GM23338 (cell line): ENCODE measurements at regions not wholly inside any gene's neighbourhood (a gene's known extent, or its start where the extent isn't known, plus 50 kb on each side); places are given as distances from the start of the nearest gene placed in this dataset.
"Not testable (repeated sequence)": the region's sequence is repeated elsewhere in the genome, so short reads cannot be mapped to it uniquely, and the experiment has no call there.

Experiments
- ATAC-seq: fragments of 200-7000 bp; cut with Tn5 transposase; 3 replicates; pipeline ENCODE4 v1.9.1; 2020
- DNase-seq: peaks from one replicate; pipeline ENCODE4 v3.0.0-alpha.2; 2015; ENCODE audit warnings: low spot score
- H2AFZ ChIP-seq: fragments of 200-600 bp; sonication (generic); 2 replicates; pipeline ENCODE4 v1.8.0; 2016; ENCODE audit warnings: antibody characterized with exemption, mild to moderate bottlenecking, moderate library complexity
- H3F3A ChIP-seq: fragments of 200-600 bp; sonication (generic); replicated peaks from 2 replicates; pipeline ENCODE4 v1.8.0; 2017; ENCODE audit warnings: antibody characterized with exemption, mixed run types, low read depth
- H3K27ac ChIP-seq: fragments of 200-600 bp; sonication (generic); 2 replicates; pipeline ENCODE4 v1.6.1; 2016; ENCODE audit warnings: low read depth
- H3K27me3 ChIP-seq: fragments of 200-600 bp; sonication (generic); 2 replicates; pipeline ENCODE4 v1.8.0; 2016; ENCODE audit warnings: mild to moderate bottlenecking, mixed run types, moderate library complexity; ENCODE audit not compliant: insufficient read depth
- H3K36me3 ChIP-seq: fragments of 200-600 bp; sonication (generic); 2 replicates; pipeline ENCODE4 v1.8.0; 2016; ENCODE audit warnings: mild to moderate bottlenecking; ENCODE audit not compliant: insufficient read depth
- H3K4me1 ChIP-seq: fragments of 200-600 bp; sonication (generic); 2 replicates; pipeline ENCODE4 v1.8.0; 2016; ENCODE audit warnings: mild to moderate bottlenecking, moderate library complexity; ENCODE audit not compliant: insufficient read depth
- H3K4me2 ChIP-seq: fragments of 200-600 bp; sonication (generic); 2 replicates; pipeline ENCODE4 v1.7.1; 2017; ENCODE audit warnings: mixed run types
- H3K4me3 ChIP-seq: fragments of 200-600 bp; sonication (generic); 2 replicates; pipeline ENCODE4 v1.6.1; 2016; ENCODE audit warnings: mixed run types
- H3K79me2 ChIP-seq: fragments of 200-600 bp; sonication (generic); replicated peaks from 2 replicates; pipeline ENCODE4 v1.8.0; 2017; ENCODE audit warnings: mild to moderate bottlenecking; ENCODE audit not compliant: insufficient read depth
- H3K9me2 ChIP-seq: fragments of 200-600 bp; sonication (generic); 2 replicates; pipeline ENCODE4 v1.8.0; 2017; ENCODE audit not compliant: insufficient read depth
- H4K20me1 ChIP-seq: fragments of 200-600 bp; sonication (generic); replicated peaks from 2 replicates; pipeline ENCODE4 v1.8.0; 2017; ENCODE audit warnings: mild to moderate bottlenecking; ENCODE audit not compliant: insufficient read depth
- H3K27ac Mint-ChIP-seq: 2 replicates; pipeline ENCODE4 v1.8.0; 2020; ENCODE audit warnings: inconsistent platforms, mild to moderate bottlenecking, moderate library complexity, mixed read lengths
- H3K27me3 Mint-ChIP-seq: 3 replicates; pipeline ENCODE4 v1.8.0; 2022; ENCODE audit warnings: low read depth, mild to moderate bottlenecking, moderate library complexity, mixed read lengths, inconsistent platforms; ENCODE audit not compliant: insufficient read depth, poor library complexity
- H3K36me3 Mint-ChIP-seq: 3 replicates; pipeline ENCODE4 v1.8.0; 2021; ENCODE audit warnings: low read depth, mild to moderate bottlenecking, inconsistent platforms, moderate library complexity, mixed read lengths
- H3K4me1 Mint-ChIP-seq: 3 replicates; pipeline ENCODE4 v1.8.0; 2020; ENCODE audit warnings: mild to moderate bottlenecking, inconsistent platforms, mixed read lengths
- H3K4me3 Mint-ChIP-seq: 3 replicates; pipeline ENCODE4 v1.8.0; 2021; ENCODE audit warnings: moderate library complexity, mild to moderate bottlenecking, inconsistent platforms, mixed read lengths
- H3K9me3 Mint-ChIP-seq: 3 replicates; pipeline ENCODE4 v1.8.0; 2020; ENCODE audit warnings: moderate library complexity, mild to moderate bottlenecking, inconsistent platforms, mixed read lengths
- CREB1 ChIP-seq: fragments of 250-450 bp; sonication (Bioruptor Pico); IDR thresholded peaks from 2 replicates; pipeline ENCODE4 v1.5.0; 2020; ENCODE audit warnings: low read depth, mild to moderate bottlenecking, moderate library complexity
- POLR2AphosphoS5 ChIP-seq: IDR thresholded peaks from 2 replicates; pipeline ENCODE4 v1.6.1; 2016; ENCODE audit warnings: antibody characterized with exemption, low read depth
- STAT1 ChIP-seq: IDR thresholded peaks from one replicate; pipeline ENCODE4 v1.6.1; 2016; ENCODE audit warnings: antibody characterized with exemption; ENCODE audit not compliant: unreplicated experiment
- ZNF114 ChIP-seq: fragments of 250-450 bp; sonication (Bioruptor Pico); IDR thresholded peaks from 2 replicates; pipeline ENCODE4 v1.5.0; 2020; ENCODE audit warnings: mild to moderate bottlenecking, moderate library complexity
- ZNF462 ChIP-seq: fragments of 250-450 bp; sonication (Bioruptor Pico); IDR thresholded peaks from 2 replicates; pipeline ENCODE4 v1.5.0; 2020; ENCODE audit warnings: mild to moderate bottlenecking, moderate library complexity

GRCh38 chr15:69708436-69709122 is 256.0 kb downstream of the RPLP1 start:
- H3K27ac ChIP-seq, H3K27me3 Mint-ChIP-seq, H3K4me1 ChIP-seq, H3K79me2 ChIP-seq, H3K27ac Mint-ChIP-seq, H3K4me3 Mint-ChIP-seq, H3K9me2 ChIP-seq, ATAC-seq, H3K4me1 Mint-ChIP-seq, H2AFZ ChIP-seq, H3F3A ChIP-seq, H3K4me3 ChIP-seq, DNase-seq, H3K36me3 ChIP-seq, H4K20me1 ChIP-seq, H3K27me3 ChIP-seq, H3K4me2 ChIP-seq: not testable (repeated sequence)
- peaks cover 36% of the 10 kb centered on the region for H3K9me3 Mint-ChIP-seq
- H3K36me3 Mint-ChIP-seq, result peaks cover 19% of the 10 kb centered on the region

GRCh38 chr15:69712991-69713390 is 260.4 kb downstream of the RPLP1 start:
- DNase-seq, result no peak
- Histone ChIP-seq H3F3A (no peaks in the 10 kb centered on the region), H3K79me2 (no peaks in the 10 kb centered on the region), H3K27ac (no peak overlapping the region), H3K9me2 (peaks cover 4% of the 10 kb centered on the region; the same call in 1 of the 2 replicates), H3K27me3 (no peaks in the 10 kb centered on the region), H3K36me3 (no peaks in the 10 kb centered on the region; the same call in 1 of the 2 replicates), H4K20me1 (no peaks in the 10 kb centered on the region), H3K4me2 (no peak overlapping the region), H3K4me3 (no peak overlapping the region), H2AFZ (no peak overlapping the region), H3K4me1 (no peaks in the 10 kb centered on the region)
- peaks cover 23% of the 10 kb centered on the region for H3K9me3 Mint-ChIP-seq
- no peak overlapping the region for H3K4me3 Mint-ChIP-seq
- no peaks in the 10 kb centered on the region for H3K27me3 Mint-ChIP-seq
- no peak overlapping the region for H3K27ac Mint-ChIP-seq
- peaks cover 15% of the 10 kb centered on the region for H3K36me3 Mint-ChIP-seq
- no peak for ATAC-seq
- TF ChIP-seq CREB1, result no peak
- no peaks in the 10 kb centered on the region for H3K4me1 Mint-ChIP-seq

- H3K79me2 ChIP-seq, result no peaks in the 10 kb centered on the region
These were observed 261.3 kb downstream of the RPLP1 start for GRCh38 chr15:69713726-69714559.

More at GRCh38 chr15:69713726-69714559, 261.3 kb downstream of the RPLP1 start:
- Mint-ChIP-seq H3K9me3 (peaks cover 14% of the 10 kb centered on the region), H3K4me1 (no peaks in the 10 kb centered on the region), H3K27me3 (no peaks in the 10 kb centered on the region), H3K4me3 (no peak overlapping the region), H3K27ac (no peak overlapping the region), H3K36me3 (peaks cover 5% of the 10 kb centered on the region; the same call in 1 of the 3 replicates)
- Histone ChIP-seq H3K4me1 (no peaks in the 10 kb centered on the region), H2AFZ (no peak overlapping the region), H3K9me2 (peaks cover 4% of the 10 kb centered on the region; the same call in 1 of the 2 replicates), H3K27me3 (no peaks in the 10 kb centered on the region), H3K4me3 (no peak overlapping the region), H3K36me3 (no peaks in the 10 kb centered on the region), H3K4me2 (no peak overlapping the region), H3F3A (no peaks in the 10 kb centered on the region), H4K20me1 (no peaks in the 10 kb centered on the region), H3K27ac (no peak overlapping the region)
- DNase-seq, result no peak
- ATAC-seq, result no peak
- TF ChIP-seq ZNF462 (CRISPR knock-in tag), result no peak
- no peak for TF ChIP-seq POLR2AphosphoS5
- TF ChIP-seq ZNF114 (CRISPR knock-in tag), result no peak
- TF ChIP-seq STAT1, result no peak
